ENCODE measurements at regions not wholly inside any gene's neighbourhood (a gene's known extent, or its start where the extent isn't known, plus 50 kb on each side); places are given as distances from the start of the nearest gene placed in this dataset.

DNA sequence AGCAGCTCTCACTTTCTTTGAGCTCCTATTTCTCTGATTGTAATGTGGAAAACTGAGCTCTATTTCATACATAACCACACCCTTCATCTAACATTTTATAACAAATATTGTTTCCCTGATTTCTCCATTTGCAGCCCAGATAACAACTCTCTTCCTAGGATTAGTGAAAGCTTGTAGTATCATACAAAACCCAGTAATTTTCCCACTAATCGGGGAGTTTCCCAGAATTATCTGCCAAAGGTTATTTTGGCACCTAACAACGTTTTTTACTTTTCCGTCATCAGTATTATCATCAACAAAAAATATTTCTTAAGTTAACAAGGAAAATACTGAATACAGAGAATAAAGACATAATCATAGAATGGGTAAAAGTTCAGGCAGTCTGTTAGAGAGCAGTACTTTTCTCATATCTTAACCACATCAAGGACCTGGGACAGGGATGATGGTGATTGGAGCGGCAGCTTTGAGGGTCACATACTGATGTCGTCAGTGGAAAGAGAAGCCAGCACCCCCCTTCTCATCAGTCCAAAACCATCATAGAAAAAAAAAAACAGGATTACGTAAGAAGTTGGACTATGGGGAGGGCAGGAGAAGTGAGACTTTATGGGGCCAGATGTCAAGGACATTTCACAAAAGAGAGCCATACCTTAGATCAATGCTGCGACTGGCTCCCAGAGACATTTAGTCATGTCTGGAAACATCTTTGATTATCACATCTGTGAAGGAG is 166.1 kb upstream of the TNFAIP3 start:
- Histone ChIP-seq H3K27ac (ENCODE audit: low read length) (no peak overlapping the region), H3K4me1 (ENCODE audit: control insufficient read depth, insufficient read depth, low read length) (peaks cover 20% of the 10 kb centered on the region), H3K27me3 (ENCODE audit: control insufficient read depth in 1 of 2, insufficient read depth in 2 of 2, low read length in 2 of 2) (no peaks in the 10 kb centered on the region), H3K36me3 (ENCODE audit: control insufficient read depth in 2 of 2, insufficient read depth in 2 of 2, low read length in 2 of 2) (no peaks in the 10 kb centered on the region), H3K9me3 (ENCODE audit: control insufficient read depth in 2 of 2, low read length in 2 of 2) (no peaks in the 10 kb centered on the region), H3K9ac (ENCODE audit: low read length in 2 of 2) (no peak overlapping the region), H3K4me3 (ENCODE audit: low read length in 2 of 2) (no peak overlapping the region)

- Histone ChIP-seq H3K4me3 (ENCODE audit: low read length in 2 of 2) (no peak overlapping the region), H3K27me3 (ENCODE audit: control insufficient read depth in 1 of 2, insufficient read depth in 2 of 2, low read length in 2 of 2) (no peaks in the 10 kb centered on the region), H3K9ac (ENCODE audit: low read length in 2 of 2) (no peak overlapping the region), H3K9me3 (ENCODE audit: control insufficient read depth in 2 of 2, low read length in 2 of 2) (no peaks in the 10 kb centered on the region), H3K27ac (ENCODE audit: low read length) (no peak overlapping the region), H3K4me1 (ENCODE audit: control insufficient read depth, insufficient read depth, low read length) (peaks cover 13% of the 10 kb centered on the region), H3K36me3 (ENCODE audit: control insufficient read depth in 2 of 2, insufficient read depth in 2 of 2, low read length in 2 of 2) (no peaks in the 10 kb centered on the region)
Measured at GRCh38 chr6:137701942-137702341, 165.1 kb upstream of the TNFAIP3 start.

DNA sequence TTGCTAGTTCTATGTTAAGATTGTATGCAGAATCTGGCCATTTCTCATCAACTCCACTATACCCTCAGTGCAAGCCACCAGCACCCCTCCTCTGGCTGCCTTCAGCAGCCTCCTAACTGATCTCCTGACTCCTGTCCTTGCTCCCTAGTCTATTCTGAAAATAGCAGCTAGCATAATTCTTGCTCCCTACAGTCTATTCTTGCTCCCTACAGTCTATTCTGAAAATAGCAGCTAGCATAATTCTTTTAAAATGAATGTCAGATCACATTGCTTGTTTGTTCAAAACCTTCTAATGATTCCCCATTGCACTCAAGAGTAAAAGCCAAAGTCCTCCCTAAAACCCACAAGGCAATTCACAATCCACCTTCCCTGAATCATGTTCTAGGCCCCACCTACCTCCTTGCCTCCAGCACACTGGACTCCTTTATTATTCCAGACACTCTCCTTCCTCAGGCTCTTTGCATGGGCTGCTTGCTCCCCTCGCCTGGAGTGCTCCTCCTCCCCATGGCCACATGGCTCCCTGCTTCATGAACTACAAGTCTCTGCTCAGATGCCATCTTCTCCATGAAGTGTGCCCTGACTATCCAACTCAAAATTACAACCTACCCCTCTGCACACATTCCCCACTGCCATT is 164.2 kb upstream of the TNFAIP3 start:
- Histone ChIP-seq H3K27ac (ENCODE audit: low read length) (no peak overlapping the region), H3K4me3 (ENCODE audit: low read length in 2 of 2) (no peak overlapping the region), H3K9me3 (ENCODE audit: control insufficient read depth in 2 of 2, low read length in 2 of 2) (no peaks in the 10 kb centered on the region), H3K9ac (ENCODE audit: low read length in 2 of 2) (no peak overlapping the region), H3K4me1 (ENCODE audit: control insufficient read depth, insufficient read depth, low read length) (peaks cover 12% of the 10 kb centered on the region), H3K27me3 (ENCODE audit: control insufficient read depth in 1 of 2, insufficient read depth in 2 of 2, low read length in 2 of 2) (no peaks in the 10 kb centered on the region), H3K36me3 (ENCODE audit: control insufficient read depth in 2 of 2, insufficient read depth in 2 of 2, low read length in 2 of 2) (no peaks in the 10 kb centered on the region)

DNA sequence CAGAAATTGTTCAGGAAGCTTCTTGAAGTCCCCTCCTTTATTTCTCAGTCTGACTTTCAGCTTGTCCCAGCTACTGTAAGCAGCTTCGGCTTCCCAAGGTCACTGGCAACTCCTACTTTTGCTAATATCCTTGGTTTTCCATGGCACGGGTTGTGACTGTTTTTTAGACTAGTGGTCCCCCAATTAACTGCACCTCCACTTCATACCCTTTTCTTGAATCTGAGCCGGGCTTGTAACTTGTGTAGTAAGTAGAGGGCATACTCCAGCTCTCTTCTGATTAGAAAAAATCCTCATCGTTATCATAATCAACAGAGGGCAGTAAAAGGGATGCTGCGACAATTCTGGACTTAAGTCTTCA is 162.3 kb upstream of the TNFAIP3 start:
- Histone ChIP-seq H3K4me1 (ENCODE audit: control insufficient read depth, insufficient read depth, low read length) (peaks cover 12% of the 10 kb centered on the region), H3K27me3 (ENCODE audit: control insufficient read depth in 1 of 2, insufficient read depth in 2 of 2, low read length in 2 of 2) (no peaks in the 10 kb centered on the region), H3K9ac (ENCODE audit: low read length in 2 of 2) (no peak overlapping the region), H3K27ac (ENCODE audit: low read length) (peak overlapping the region; percentile 6), H3K4me3 (ENCODE audit: low read length in 2 of 2) (no peak overlapping the region), H3K9me3 (ENCODE audit: control insufficient read depth in 2 of 2, low read length in 2 of 2) (no peaks in the 10 kb centered on the region), H3K36me3 (ENCODE audit: control insufficient read depth in 2 of 2, insufficient read depth in 2 of 2, low read length in 2 of 2) (no peaks in the 10 kb centered on the region)

DNA sequence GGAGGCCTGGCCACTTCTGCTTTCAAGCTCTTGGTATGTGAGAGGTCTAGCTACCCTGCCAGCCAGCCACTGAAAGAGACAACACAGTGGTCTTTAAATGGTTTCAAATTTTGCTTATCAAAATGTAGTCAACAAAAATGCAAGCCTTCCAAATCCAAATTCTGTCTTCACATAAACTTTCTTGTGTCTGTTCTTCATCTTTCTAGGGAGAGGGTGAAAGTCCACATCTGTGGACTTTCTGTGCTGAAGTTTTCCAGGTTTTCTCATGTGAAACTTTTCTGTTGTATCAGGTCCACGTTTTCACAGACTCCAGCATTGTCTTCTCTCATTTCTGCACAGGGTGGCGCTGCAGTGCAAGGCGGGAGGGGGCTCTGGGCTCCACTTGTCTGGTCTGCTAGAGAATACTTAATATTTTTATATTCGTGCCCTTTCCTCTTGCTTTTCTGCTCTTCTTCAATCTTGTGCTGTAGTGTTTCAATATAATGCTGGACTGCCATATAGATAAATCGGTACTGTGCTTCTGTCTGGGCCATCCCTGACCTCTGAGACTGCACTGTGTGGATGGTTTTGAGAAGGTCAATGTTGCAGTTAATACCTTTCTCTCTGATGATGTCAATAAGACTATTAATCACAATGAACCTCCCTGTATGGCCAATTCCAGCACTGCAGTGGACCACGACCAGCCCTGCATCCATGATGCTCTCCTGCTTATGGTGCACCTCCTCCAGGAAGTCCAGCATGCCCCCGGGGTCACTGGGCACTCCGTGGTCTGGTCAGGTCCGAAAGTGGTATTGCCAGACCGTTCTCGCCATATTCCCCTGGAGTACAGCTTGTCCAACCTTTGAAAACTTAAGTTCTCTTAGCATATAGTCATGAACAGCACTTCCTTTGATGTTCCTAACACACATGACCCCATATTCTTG is 161.6 kb upstream of the TNFAIP3 start:
- Histone ChIP-seq H3K9ac (ENCODE audit: low read length in 2 of 2) (no peak overlapping the region), H3K27ac (ENCODE audit: low read length) (no peak overlapping the region), H3K4me1 (ENCODE audit: control insufficient read depth, insufficient read depth, low read length) (peaks cover 12% of the 10 kb centered on the region), H3K36me3 (ENCODE audit: control insufficient read depth in 2 of 2, insufficient read depth in 2 of 2, low read length in 2 of 2) (no peaks in the 10 kb centered on the region), H3K4me3 (ENCODE audit: low read length in 2 of 2) (no peak overlapping the region), H3K9me3 (ENCODE audit: control insufficient read depth in 2 of 2, low read length in 2 of 2) (no peaks in the 10 kb centered on the region), H3K27me3 (ENCODE audit: control insufficient read depth in 1 of 2, insufficient read depth in 2 of 2, low read length in 2 of 2) (no peaks in the 10 kb centered on the region)

DNA sequence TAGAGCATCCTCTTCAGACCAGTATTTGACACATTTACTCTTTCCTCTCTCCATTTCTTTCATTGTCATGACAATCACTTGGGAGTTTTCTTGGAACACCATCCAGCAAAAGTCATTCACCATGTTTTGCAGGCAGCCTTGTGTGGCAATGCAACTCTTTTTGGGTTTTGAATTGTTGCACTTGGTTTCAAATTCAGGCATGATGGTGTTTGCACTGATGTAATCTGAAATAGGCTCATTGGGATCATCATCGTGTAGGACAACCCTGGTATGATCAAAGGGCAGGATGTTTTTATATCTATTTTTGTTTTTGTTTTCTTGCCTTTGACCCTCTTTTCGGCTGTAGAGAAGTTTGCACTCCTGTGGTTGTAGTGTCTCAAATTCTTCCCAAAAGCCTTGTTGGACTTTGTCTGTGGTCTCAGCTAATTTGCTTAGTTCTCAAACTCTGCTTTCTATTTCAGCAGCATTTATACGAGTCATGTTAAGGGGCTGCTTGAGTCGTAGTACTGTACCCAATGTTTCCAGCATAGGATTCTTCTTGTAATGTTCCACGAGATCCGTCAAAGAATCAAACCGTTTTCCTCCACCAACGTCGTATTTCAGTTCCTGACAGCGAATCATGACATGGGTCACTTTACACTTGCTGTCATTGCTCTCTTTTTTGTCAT is 160.8 kb upstream of the TNFAIP3 start:
- Histone ChIP-seq H3K27ac (ENCODE audit: low read length) (no peak overlapping the region), H3K27me3 (ENCODE audit: control insufficient read depth in 1 of 2, insufficient read depth in 2 of 2, low read length in 2 of 2) (no peaks in the 10 kb centered on the region), H3K9me3 (ENCODE audit: control insufficient read depth in 2 of 2, low read length in 2 of 2) (no peaks in the 10 kb centered on the region), H3K36me3 (ENCODE audit: control insufficient read depth in 2 of 2, insufficient read depth in 2 of 2, low read length in 2 of 2) (no peaks in the 10 kb centered on the region), H3K4me3 (ENCODE audit: low read length in 2 of 2) (no peak overlapping the region), H3K4me1 (ENCODE audit: control insufficient read depth, insufficient read depth, low read length) (peaks cover 11% of the 10 kb centered on the region), H3K9ac (ENCODE audit: low read length in 2 of 2) (no peak overlapping the region)

DNA sequence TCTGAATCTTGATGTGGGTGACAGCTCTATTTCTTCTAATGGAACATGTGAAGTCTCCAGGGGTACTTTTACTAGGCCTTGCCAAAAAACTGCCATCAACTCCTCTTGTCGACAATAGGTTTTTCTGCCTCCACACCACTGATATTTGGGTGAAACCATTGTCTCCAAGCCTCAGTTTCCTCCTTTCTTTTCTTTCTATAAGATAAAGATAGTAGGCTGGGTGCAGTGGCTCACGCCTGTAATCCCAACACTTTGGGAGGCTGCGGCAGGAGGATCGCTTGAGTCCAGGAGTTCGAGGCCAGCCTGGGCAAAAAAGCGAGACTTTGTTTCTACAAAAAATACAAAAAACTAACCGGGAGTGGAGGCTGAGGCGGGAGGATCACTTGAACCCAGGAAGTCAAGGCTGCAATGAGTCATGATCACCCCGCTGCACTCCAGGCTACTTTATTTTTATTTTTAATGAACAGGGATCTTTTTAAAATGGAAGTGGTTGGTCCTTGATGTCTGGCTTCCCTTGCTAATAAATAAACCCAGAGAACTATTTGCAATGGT is 159.9 kb upstream of the TNFAIP3 start:
- Histone ChIP-seq H3K27me3 (ENCODE audit: control insufficient read depth in 1 of 2, insufficient read depth in 2 of 2, low read length in 2 of 2) (no peaks in the 10 kb centered on the region), H3K4me3 (ENCODE audit: low read length in 2 of 2) (no peak overlapping the region), H3K9ac (ENCODE audit: low read length in 2 of 2) (peak overlapping the region in 1 of 2 donors; percentile 23), H3K9me3 (ENCODE audit: control insufficient read depth in 2 of 2, low read length in 2 of 2) (no peaks in the 10 kb centered on the region), H3K4me1 (ENCODE audit: control insufficient read depth, insufficient read depth, low read length) (peaks cover 9% of the 10 kb centered on the region), H3K36me3 (ENCODE audit: control insufficient read depth in 2 of 2, insufficient read depth in 2 of 2, low read length in 2 of 2) (no peaks in the 10 kb centered on the region), H3K27ac (ENCODE audit: low read length) (no peak overlapping the region)

- no peaks in the 10 kb centered on the region for H3K9me3 ChIP-seq (ENCODE audit: control insufficient read depth in 2 of 2, low read length in 2 of 2)
- peak overlapping the region; percentile 22 to 23 for H3K9ac ChIP-seq (ENCODE audit: low read length in 2 of 2)
- peak overlapping the region; percentile 26 to 36 for H3K4me3 ChIP-seq (ENCODE audit: low read length in 2 of 2)
- peaks cover 9% of the 10 kb centered on the region for H3K4me1 ChIP-seq (ENCODE audit: control insufficient read depth, insufficient read depth, low read length)
- no peak overlapping the region for H3K27ac ChIP-seq (ENCODE audit: low read length)
- H3K27me3 ChIP-seq (ENCODE audit: control insufficient read depth in 1 of 2, insufficient read depth in 2 of 2, low read length in 2 of 2): no peaks in the 10 kb centered on the region
- no peaks in the 10 kb centered on the region for H3K36me3 ChIP-seq (ENCODE audit: control insufficient read depth in 2 of 2, insufficient read depth in 2 of 2, low read length in 2 of 2)
Measured at GRCh38 chr6:137707590-137708360, 159.3 kb upstream of the TNFAIP3 start.

DNA sequence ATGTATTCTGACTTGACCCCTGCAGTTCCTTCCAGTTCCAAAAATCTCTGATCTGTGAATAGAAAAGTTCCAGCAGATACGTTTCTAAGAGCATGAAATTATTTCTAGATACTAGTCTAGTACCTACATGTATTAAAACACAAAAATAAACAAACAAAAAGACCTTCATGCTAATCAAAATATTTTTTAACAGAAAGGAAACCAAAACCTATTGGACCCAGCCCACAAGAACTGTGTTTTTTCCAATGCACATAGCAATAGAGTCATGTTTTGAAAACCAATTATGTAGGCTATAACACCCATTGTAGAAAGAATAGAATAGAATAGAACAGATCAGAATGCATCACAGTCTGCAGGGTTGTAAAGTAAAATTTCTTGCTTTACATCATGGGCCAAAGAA is 158.6 kb upstream of the TNFAIP3 start:
- Histone ChIP-seq H3K4me3 (ENCODE audit: low read length in 2 of 2) (no peak overlapping the region), H3K36me3 (ENCODE audit: control insufficient read depth in 2 of 2, insufficient read depth in 2 of 2, low read length in 2 of 2) (no peaks in the 10 kb centered on the region), H3K9ac (ENCODE audit: low read length in 2 of 2) (no peak overlapping the region), H3K27me3 (ENCODE audit: control insufficient read depth in 1 of 2, insufficient read depth in 2 of 2, low read length in 2 of 2) (no peaks in the 10 kb centered on the region), H3K4me1 (ENCODE audit: control insufficient read depth, insufficient read depth, low read length) (peaks cover 5% of the 10 kb centered on the region), H3K9me3 (ENCODE audit: control insufficient read depth in 2 of 2, low read length in 2 of 2) (no peaks in the 10 kb centered on the region), H3K27ac (ENCODE audit: low read length) (no peak overlapping the region)

Data from stomach smooth muscle (tissue), 2 donors.